RWPE1 (cell line): ENCODE measurements at regions not wholly inside any gene's neighbourhood (a gene's known extent, or its start where the extent isn't known, plus 50 kb on each side); places are given as distances from the start of the nearest gene placed in this dataset.
"Not testable (repeated sequence)": the region's sequence is repeated elsewhere in the genome, so short reads cannot be mapped to it uniquely, and the experiment has no call there.

ENCODE experiments used
- CTCF ChIA-PET: fragments of 350-600 bp; sonication (Branson Sonifier 250); formaldehyde crosslinking; extraction: SDS; loops from one replicate; lab custom pipeline; 2021; lab: Yijun Ruan, JAX
- POLR2A ChIA-PET: fragments of 400-600 bp; formaldehyde crosslinking; extraction: SDS; loops from one replicate; lab custom pipeline; 2020; ENCODE audit warnings: antibody characterized with exemption; ENCODE audit not compliant: low non-redundant PET; lab: Yijun Ruan, JAX
- DNase-seq: peaks from one replicate; pipeline ENCODE4 v3.0.0; 2012; ENCODE audit warnings: low spot score
- H3K27ac ChIP-seq: fragments of 450-650 bp; 2 replicates; pipeline ENCODE4 v1.5.1; 2017
- TF ChIP-seq, protein P1 (sequence below): fragments of 450-650 bp; conservative IDR thresholded peaks from 2 replicates; pipeline ENCODE4 v1.5.1; 2017; ENCODE audit warnings: low read depth, mild to moderate bottlenecking

GRCh38 chr3:158026236-158026635 lies 80.0 kb downstream of the SHOX2 start:
- CTCF ChIA-PET = no interaction called here
- DNase-seq = no peak
- POLR2A ChIA-PET = no interaction called here

GRCh38 chr3:158019897-158020296 lies 86.3 kb downstream of the SHOX2 start:
- H3K27ac ChIP-seq, CTCF ChIA-PET, DNase-seq, POLR2A ChIA-PET: not testable (repeated sequence)

More at GRCh38 chr3:158026236-158026635, 80.0 kb downstream of the SHOX2 start:
- H3K27ac ChIP-seq = no peak overlapping the region
- TF ChIP-seq, protein P1, sequence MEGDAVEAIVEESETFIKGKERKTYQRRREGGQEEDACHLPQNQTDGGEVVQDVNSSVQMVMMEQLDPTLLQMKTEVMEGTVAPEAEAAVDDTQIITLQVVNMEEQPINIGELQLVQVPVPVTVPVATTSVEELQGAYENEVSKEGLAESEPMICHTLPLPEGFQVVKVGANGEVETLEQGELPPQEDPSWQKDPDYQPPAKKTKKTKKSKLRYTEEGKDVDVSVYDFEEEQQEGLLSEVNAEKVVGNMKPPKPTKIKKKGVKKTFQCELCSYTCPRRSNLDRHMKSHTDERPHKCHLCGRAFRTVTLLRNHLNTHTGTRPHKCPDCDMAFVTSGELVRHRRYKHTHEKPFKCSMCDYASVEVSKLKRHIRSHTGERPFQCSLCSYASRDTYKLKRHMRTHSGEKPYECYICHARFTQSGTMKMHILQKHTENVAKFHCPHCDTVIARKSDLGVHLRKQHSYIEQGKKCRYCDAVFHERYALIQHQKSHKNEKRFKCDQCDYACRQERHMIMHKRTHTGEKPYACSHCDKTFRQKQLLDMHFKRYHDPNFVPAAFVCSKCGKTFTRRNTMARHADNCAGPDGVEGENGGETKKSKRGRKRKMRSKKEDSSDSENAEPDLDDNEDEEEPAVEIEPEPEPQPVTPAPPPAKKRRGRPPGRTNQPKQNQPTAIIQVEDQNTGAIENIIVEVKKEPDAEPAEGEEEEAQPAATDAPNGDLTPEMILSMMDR = no peak

DNA sequence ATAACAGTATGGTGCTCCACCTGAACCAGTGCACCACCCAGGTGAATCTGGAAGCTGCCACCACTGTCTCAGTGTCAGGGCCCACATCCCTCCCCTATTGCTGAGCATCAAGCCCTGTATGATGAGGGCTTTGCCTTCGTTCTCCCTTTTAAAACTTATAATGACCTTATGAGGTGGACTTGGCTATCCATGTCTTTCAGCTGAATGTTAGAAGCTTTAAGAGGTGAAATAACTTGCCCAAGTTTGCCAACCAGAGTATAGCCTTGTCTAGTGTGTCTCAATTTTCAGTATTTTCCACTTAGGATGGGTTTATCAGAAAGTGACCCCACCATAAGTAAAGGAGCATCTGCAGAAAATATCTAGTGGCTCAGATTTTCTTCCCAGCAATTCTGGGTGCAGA lies 87.8 kb downstream of the SHOX2 start:
- ChIA-PET POLR2A (no interaction called here), CTCF (no interaction called here)
- H3K27ac ChIP-seq = no peak overlapping the region
- DNase-seq = no peak
- TF ChIP-seq, protein P1 = no peak

DNA sequence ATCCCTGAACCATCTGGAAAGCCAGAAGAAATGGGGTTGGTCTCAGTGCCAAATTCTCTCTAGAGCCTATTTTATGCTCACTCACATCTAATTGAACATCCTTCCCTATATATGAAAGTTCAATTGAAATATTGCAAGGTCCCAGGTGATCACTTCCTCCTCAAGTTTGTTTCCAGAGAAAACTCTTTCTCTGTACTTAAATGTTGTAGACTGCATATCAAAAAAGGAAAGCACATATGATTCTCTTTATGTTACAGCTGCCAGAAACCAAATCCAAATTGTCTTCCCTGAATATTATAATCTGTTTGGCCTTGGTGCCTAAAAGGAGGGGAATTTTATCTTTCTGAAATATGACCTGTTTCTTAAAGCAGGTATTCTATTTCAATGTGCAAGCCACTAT lies 93.3 kb downstream of the SHOX2 start:
- no peak for DNase-seq
- ChIA-PET CTCF (no interaction called here), POLR2A (no interaction called here)
- H3K27ac ChIP-seq = no peak overlapping the region
- TF ChIP-seq, protein P1 = no peak

DNA sequence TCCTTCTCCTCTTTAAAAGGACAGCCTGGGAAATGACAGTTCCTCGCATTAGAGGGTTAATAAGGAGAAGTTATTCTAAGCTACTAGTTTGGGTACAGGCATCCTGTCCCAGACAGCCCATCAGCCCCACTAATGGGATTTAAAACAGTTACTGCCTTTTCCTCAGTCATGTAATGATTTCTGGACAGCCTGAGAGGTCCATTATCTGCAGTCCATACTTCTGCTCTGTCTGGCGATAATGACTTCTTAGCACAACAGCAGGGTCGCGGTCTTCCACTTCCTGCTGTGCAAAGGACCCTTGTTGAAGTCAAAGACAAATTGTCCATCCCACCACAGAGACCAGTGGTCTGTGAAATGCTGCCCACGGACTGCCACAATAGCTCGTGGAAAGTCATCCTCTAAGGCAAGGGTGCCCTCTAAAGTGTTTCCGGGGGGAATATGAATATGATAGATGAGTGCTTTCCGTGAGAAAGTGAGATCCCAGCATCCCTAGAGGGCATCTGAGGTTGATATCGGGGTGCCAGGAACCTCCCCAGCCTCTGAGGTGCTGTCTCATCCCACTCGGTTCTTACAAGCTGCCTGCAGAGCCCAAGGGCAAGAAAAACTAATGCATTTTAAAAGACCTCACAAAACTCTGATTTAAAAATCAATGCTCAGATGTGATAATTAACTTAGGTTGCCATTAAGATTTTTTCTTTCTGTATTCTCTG lies 100.7 kb downstream of the SHOX2 start:
- DNase-seq = no peak
- ChIA-PET POLR2A (no interaction called here), CTCF (no interaction called here)
- no peak overlapping the region for H3K27ac ChIP-seq
- TF ChIP-seq, protein P1 = no peak

- DNase-seq = no peak
- H3K27ac ChIP-seq = no peak overlapping the region
- CTCF ChIA-PET = no interaction called here
- POLR2A ChIA-PET = no interaction called here
- TF ChIP-seq, protein P1 = no peak
Observed at GRCh38 chr3:157999246-157999645, 107.0 kb downstream of the SHOX2 start.

DNA sequence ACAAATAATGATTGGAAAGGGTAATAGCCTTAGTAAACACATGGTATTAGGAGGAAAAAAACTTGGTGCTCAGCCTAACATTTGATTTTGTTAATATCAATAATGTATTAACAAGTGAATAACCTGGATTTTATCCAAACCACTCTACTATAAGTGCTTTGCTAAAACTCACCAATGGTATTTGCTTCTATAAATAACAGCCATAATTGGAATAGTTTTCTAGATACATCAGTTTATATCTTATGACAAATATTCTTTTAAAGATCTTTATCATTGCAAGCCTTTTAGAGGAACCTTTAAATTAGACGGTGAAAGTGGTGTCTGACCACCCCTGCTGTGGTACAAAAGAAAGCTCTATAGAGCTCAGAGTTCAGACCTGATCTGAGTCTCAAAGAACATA lies 123.9 kb downstream of the SHOX2 start:
- TF ChIP-seq, protein P1 = no peak
- no peak overlapping the region for H3K27ac ChIP-seq
- CTCF ChIA-PET = no interaction called here
- DNase-seq = no peak
- POLR2A ChIA-PET = no interaction called here
